Ovary (tissue), 3 donors: ENCODE measurements at regions not wholly inside any gene's neighbourhood (a gene's known extent, or its start where the extent isn't known, plus 50 kb on each side); places are given as distances from the start of the nearest gene placed in this dataset.

Experiments
- CTCF ChIP-seq, 3 donors: fragments of 450-650 bp in 2 of 3; fragments of 200-600 bp in 1 of 3; IDR thresholded peaks; one replicate each; pipeline versions ENCODE4 v1.5.1 to v1.8.0; 2016 to 2022; ENCODE audit warnings: antibody characterized with exemption in 3 of 3, mild to moderate bottlenecking in 1 of 3
- POLR2A ChIP-seq: fragments of 450-650 bp; IDR thresholded peaks from one replicate; pipeline ENCODE4 v1.6.1; 2017; ENCODE audit warnings: antibody characterized with exemption, mild to moderate bottlenecking, moderate library complexity
- donor health status: DM: no; HTN: no; CAD: no.

GRCh38 chr5:124872086-124872485, 125.6 kb upstream of the ZNF608 start:
- no peak for TF ChIP-seq CTCF (IDR thresholded peaks at IDR 0.05)
- TF ChIP-seq POLR2A = no peak
